ENCODE measurements at regions not wholly inside any gene's neighbourhood (a gene's known extent, or its start where the extent isn't known, plus 50 kb on each side); places are given as distances from the start of the nearest gene placed in this dataset.

- TF ChIP-seq CREB1 (IDR thresholded peaks at IDR 0.05), result no peak
- no peak for TF ChIP-seq RAD21 (IDR thresholded peaks at IDR 0.05 in 1 of 2, conservative IDR thresholded peaks at IDR 0.05 in 1 of 2; ENCODE audit: low read depth in 2 of 2, low read length in 2 of 2)
Measured at GRCh38 chr18:54776282-54776977, 51.8 kb upstream of the RAB27B start (continued).

Measured in H1 (cell line).